GM12878 (cell line): ENCODE measurements at regions not wholly inside any gene's neighbourhood (a gene's known extent, or its start where the extent isn't known, plus 50 kb on each side); places are given as distances from the start of the nearest gene placed in this dataset.

ENCODE experiments used
- ATAC-seq: fragments of 200-7000 bp; cut with Tn5 transposase; 3 replicates; pipeline ENCODE4 v1.9.1; 2020; ENCODE audit warnings: mild to moderate bottlenecking, moderate library complexity
- BruUV-seq: library from RNA; stranded (reverse); fragments of 400-500 nt; replicated peaks from 2 replicates; lab custom pipeline; 2021; lab: Mats Ljungman, UMichigan
- CTCF ChIA-PET: fragments of 300-600 bp; sonication (Branson Sonifier 250); formaldehyde crosslinking; extraction: SDS; loops from one replicate; lab custom pipeline; 2021; ENCODE audit warnings: inconsistent platforms; lab: Yijun Ruan, JAX
- POLR2A ChIA-PET: fragments of 350-600 bp; formaldehyde crosslinking; extraction: SDS; loops from one replicate; lab custom pipeline; 2021; ENCODE audit warnings: inconsistent platforms; lab: Charles Lee
- RAD21 ChIA-PET: fragments of 300-600 bp; sonication (Branson Sonifier 250); formaldehyde crosslinking; loops from one replicate; lab custom pipeline; 2023; ENCODE audit warnings: antibody characterized with exemption; ENCODE audit not compliant: unreplicated experiment; lab: Charles Lee
- SMC1A ChIA-PET: fragments of 300-600 bp; sonication (Branson Sonifier 250); formaldehyde crosslinking; loops from one replicate; lab custom pipeline; 2023; ENCODE audit not compliant: unreplicated experiment, uncharacterized antibody; lab: Charles Lee
- DNase-seq: peaks from one replicate; pipeline ENCODE4 v3.0.0-alpha.2; 2011; ENCODE audit warnings: low read depth, low spot score
- FAIRE-seq: peaks from 3 replicates; lab custom pipeline; 2011; peaks lifted over from hg19 to GRCh38; lab: Jason Lieb, UNC
- H2AFZ ChIP-seq: 2 replicates; pipeline ENCODE4 v1.6.0; 2011; ENCODE audit warnings: low read depth, low read length, control low read depth; ENCODE audit not compliant: control insufficient read depth
- H3K27ac ChIP-seq: 2 replicates; pipeline ENCODE4 v1.5.1; 2011; ENCODE audit warnings: control low read depth; ENCODE audit not compliant: control insufficient read depth, insufficient read depth
- H3K27me3 ChIP-seq, 2 experiments: replicated peaks in 1 of 2; 2 replicates each; pipeline versions ENCODE4 v1.6.0 to v1.6.1; 2011; ENCODE audit warnings: low read length in 1 of 2; ENCODE audit not compliant: control insufficient read depth in 2 of 2, insufficient read depth in 2 of 2
- H3K36me3 ChIP-seq, 2 experiments: 2 replicates each; pipeline ENCODE4 v1.5.1; 2011; ENCODE audit warnings: low read length in 1 of 2; ENCODE audit not compliant: control insufficient read depth in 2 of 2, insufficient read depth in 2 of 2
- H3K4me1 ChIP-seq: 2 replicates; pipeline ENCODE4 v1.6.1; 2011; ENCODE audit warnings: mild to moderate bottlenecking, low read length, moderate library complexity, mixed read lengths; ENCODE audit not compliant: control insufficient read depth, insufficient read depth
- H3K4me2 ChIP-seq: 2 replicates; pipeline ENCODE4 v1.6.0; 2011; ENCODE audit warnings: control low read depth; ENCODE audit not compliant: control insufficient read depth, insufficient read depth
- H3K4me3 ChIP-seq: fragments of 200-600 bp; sonication (generic); 2 replicates; pipeline ENCODE4 v1.5.1; 2016
- H3K79me2 ChIP-seq: 2 replicates; pipeline ENCODE4 v1.6.0; 2011; ENCODE audit warnings: low read length; ENCODE audit not compliant: control insufficient read depth, insufficient read depth
- H3K9ac ChIP-seq: 2 replicates; pipeline ENCODE4 v1.8.0; 2011; ENCODE audit warnings: low read length, control low read depth, mixed read lengths; ENCODE audit not compliant: control insufficient read depth, insufficient read depth
- H3K9me3 ChIP-seq: replicated peaks from 3 replicates; pipeline ENCODE4 v1.5.1; 2011; ENCODE audit warnings: mild to moderate bottlenecking, low read length; ENCODE audit not compliant: control insufficient read depth, insufficient read depth
- H4K20me1 ChIP-seq: 2 replicates; pipeline ENCODE4 v1.6.0; 2011; ENCODE audit not compliant: control insufficient read depth, insufficient read depth
- BACH1 ChIP-seq: fragments of 450-650 bp; IDR thresholded peaks from 2 replicates; pipeline ENCODE4 v1.6.1; 2017; ENCODE audit warnings: mild to moderate bottlenecking, borderline replicate concordance
- EP300 ChIP-seq, 2 experiments: fragments of 150-350 bp in 1 of 2; IDR thresholded peaks; 2 replicates each; pipeline ENCODE4 v1.6.1; 2011 to 2012; ENCODE audit warnings: low read depth in 2 of 2, low read length in 2 of 2, borderline replicate concordance in 1 of 2, improper control_type of control experiment in 1 of 2, inconsistent platforms in 1 of 2; ENCODE audit not compliant: control insufficient read depth in 1 of 2
- LARP7 ChIP-seq: fragments of 450-650 bp; IDR thresholded peaks from 2 replicates; pipeline ENCODE4 v1.6.1; 2017; ENCODE audit warnings: mild to moderate bottlenecking
- MYB ChIP-seq: fragments of 150-350 bp; IDR thresholded peaks from 2 replicates; pipeline ENCODE4 v1.6.1; 2014; ENCODE audit warnings: mild to moderate bottlenecking, low read depth, low read length, borderline replicate concordance
- NFIC ChIP-seq: IDR thresholded peaks from 2 replicates; pipeline ENCODE4 v1.6.1; 2012; ENCODE audit warnings: low read depth, mild to moderate bottlenecking, inconsistent platforms, low read length, moderate library complexity
- NR2F1 ChIP-seq: fragments of 450-650 bp; conservative IDR thresholded peaks from 2 replicates; pipeline ENCODE4 v1.6.1; 2017; ENCODE audit warnings: mild to moderate bottlenecking
- SIX5 ChIP-seq: IDR thresholded peaks from 2 replicates; pipeline ENCODE4 v1.6.1; 2011; ENCODE audit warnings: mild to moderate bottlenecking, low read depth, low read length, moderate library complexity; ENCODE audit not compliant: severe bottlenecking
- SPI1 ChIP-seq: IDR thresholded peaks from 2 replicates; pipeline ENCODE4 v1.6.1; 2011; ENCODE audit warnings: low read depth, mild to moderate bottlenecking, low read length, moderate library complexity, borderline replicate concordance; ENCODE audit not compliant: insufficient read depth
- WGBS: methylation state at CpG from one replicate; pipeline ENCODE4 v1.1.6; 2016; ENCODE audit warnings: low lambda C conversion rate; ENCODE audit not compliant: insufficient replicate concordance, insufficient coverage; ENCODE audit errors: missing lambda C conversion rate; 5-methylcytosine and 5-hydroxymethylcytosine counted together
- in situ Hi-C: fragments of 300-500 bp; cut with MboI; formaldehyde crosslinking; loops from 9 replicates; pipeline ENCODE4 v1.14.3; 2018; ENCODE audit warnings: mixed read lengths
- intact Hi-C: fragments of 100-400 bp; cut with micrococcal nuclease; formaldehyde crosslinking; loops from one replicate; pipeline ENCODE4 v1.14.2; 2022; ENCODE audit not compliant: unreplicated experiment
- TF ChIP-seq, protein P1 (sequence below): IDR thresholded peaks from 2 replicates; pipeline ENCODE4 v1.6.1; 2012; ENCODE audit warnings: low read length, inconsistent platforms
- TF ChIP-seq, protein P2 (sequence below): IDR thresholded peaks from 2 replicates; pipeline ENCODE4 v1.6.1; 2011; ENCODE audit warnings: mild to moderate bottlenecking, low read depth, low read length, moderate library complexity; ENCODE audit not compliant: insufficient replicate concordance
- TF ChIP-seq, protein P3 (sequence below): fragments of 450-650 bp; formaldehyde crosslinking; IDR thresholded peaks from 2 replicates; pipeline ENCODE4 v1.4.0; 2020; ENCODE audit warnings: mild to moderate bottlenecking, moderate library complexity

DNA sequence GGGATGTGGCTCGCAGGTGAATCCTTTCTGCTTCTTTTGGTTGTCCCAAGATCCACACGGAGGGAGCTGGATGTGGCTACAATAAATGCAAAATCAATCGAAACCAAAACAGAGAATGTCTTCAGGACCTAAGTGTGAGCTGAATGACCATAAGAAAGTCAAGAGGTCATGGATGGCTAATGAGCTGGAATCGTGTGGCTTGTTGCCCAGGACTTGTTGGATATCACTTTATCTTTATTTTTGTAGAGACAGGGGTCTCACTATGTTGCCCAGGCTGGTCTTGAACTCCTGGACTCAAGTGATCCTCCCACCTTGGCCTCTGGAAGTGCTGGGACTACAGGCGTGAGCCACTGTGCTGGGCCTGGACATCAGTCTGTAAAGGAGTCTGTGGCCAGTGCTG is 326.8 kb upstream of the N4BP1 start:
- CTCF ChIA-PET: no interaction called here
- FAIRE-seq: no peak
- no TSS peak for BruUV-seq

More for the DNA sequence above, 326.8 kb upstream of the N4BP1 start:
- Histone ChIP-seq H3K4me3 (no peak overlapping the region), H3K79me2 (no peaks in the 10 kb centered on the region), H3K4me2 (no peak overlapping the region), H2AFZ (no peak overlapping the region), H3K9me3 (no peaks in the 10 kb centered on the region; the same call in 2 of the 3 replicates), H3K27ac (no peak overlapping the region), H3K9ac (no peak overlapping the region), H3K27me3 (no peaks in the 10 kb centered on the region), H3K36me3 (no peaks in the 10 kb centered on the region), H4K20me1 (no peaks in the 10 kb centered on the region), H3K4me1 (no peaks in the 10 kb centered on the region)
- in situ Hi-C loops (no loop called here), intact Hi-C loops (no loop called here)
- ChIA-PET SMC1A (interaction anchor here (0.6 kb wide), 1 partner anchor 10 kb away, joined by 3 read pairs; no protein-coding TSS in a partner anchor), RAD21 (no interaction called here), POLR2A (interaction anchor here (0.7 kb wide), 1 partner anchor 10 kb away, joined by 3 read pairs; no protein-coding TSS in a partner anchor)
- DNase-seq (no peak), ATAC-seq (no peak)
- TF ChIP-seq, protein P1, sequence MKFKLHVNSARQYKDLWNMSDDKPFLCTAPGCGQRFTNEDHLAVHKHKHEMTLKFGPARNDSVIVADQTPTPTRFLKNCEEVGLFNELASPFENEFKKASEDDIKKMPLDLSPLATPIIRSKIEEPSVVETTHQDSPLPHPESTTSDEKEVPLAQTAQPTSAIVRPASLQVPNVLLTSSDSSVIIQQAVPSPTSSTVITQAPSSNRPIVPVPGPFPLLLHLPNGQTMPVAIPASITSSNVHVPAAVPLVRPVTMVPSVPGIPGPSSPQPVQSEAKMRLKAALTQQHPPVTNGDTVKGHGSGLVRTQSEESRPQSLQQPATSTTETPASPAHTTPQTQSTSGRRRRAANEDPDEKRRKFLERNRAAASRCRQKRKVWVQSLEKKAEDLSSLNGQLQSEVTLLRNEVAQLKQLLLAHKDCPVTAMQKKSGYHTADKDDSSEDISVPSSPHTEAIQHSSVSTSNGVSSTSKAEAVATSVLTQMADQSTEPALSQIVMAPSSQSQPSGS: no peak
- no peak for TF ChIP-seq MYB
- no peak for TF ChIP-seq NFIC
- TF ChIP-seq, protein P2, sequence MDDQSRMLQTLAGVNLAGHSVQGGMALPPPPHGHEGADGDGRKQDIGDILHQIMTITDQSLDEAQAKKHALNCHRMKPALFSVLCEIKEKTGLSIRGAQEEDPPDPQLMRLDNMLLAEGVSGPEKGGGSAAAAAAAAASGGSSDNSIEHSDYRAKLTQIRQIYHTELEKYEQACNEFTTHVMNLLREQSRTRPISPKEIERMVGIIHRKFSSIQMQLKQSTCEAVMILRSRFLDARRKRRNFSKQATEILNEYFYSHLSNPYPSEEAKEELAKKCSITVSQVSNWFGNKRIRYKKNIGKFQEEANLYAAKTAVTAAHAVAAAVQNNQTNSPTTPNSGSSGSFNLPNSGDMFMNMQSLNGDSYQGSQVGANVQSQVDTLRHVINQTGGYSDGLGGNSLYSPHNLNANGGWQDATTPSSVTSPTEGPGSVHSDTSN: no peak
- no peak for TF ChIP-seq BACH1
- no peak for TF ChIP-seq NR2F1
- no peak for TF ChIP-seq LARP7
- TF ChIP-seq, protein P3, sequence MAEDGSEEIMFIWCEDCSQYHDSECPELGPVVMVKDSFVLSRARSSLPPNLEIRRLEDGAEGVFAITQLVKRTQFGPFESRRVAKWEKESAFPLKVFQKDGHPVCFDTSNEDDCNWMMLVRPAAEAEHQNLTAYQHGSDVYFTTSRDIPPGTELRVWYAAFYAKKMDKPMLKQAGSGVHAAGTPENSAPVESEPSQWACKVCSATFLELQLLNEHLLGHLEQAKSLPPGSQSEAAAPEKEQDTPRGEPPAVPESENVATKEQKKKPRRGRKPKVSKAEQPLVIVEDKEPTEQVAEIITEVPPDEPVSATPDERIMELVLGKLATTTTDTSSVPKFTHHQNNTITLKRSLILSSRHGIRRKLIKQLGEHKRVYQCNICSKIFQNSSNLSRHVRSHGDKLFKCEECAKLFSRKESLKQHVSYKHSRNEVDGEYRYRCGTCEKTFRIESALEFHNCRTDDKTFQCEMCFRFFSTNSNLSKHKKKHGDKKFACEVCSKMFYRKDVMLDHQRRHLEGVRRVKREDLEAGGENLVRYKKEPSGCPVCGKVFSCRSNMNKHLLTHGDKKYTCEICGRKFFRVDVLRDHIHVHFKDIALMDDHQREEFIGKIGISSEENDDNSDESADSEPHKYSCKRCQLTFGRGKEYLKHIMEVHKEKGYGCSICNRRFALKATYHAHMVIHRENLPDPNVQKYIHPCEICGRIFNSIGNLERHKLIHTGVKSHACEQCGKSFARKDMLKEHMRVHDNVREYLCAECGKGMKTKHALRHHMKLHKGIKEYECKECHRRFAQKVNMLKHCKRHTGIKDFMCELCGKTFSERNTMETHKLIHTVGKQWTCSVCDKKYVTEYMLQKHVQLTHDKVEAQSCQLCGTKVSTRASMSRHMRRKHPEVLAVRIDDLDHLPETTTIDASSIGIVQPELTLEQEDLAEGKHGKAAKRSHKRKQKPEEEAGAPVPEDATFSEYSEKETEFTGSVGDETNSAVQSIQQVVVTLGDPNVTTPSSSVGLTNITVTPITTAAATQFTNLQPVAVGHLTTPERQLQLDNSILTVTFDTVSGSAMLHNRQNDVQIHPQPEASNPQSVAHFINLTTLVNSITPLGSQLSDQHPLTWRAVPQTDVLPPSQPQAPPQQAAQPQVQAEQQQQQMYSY: no peak
- TF ChIP-seq SPI1: no peak
- no peak for TF ChIP-seq SIX5
- no peak for TF ChIP-seq EP300 (IDR thresholded peaks at IDR 0.05; ENCODE audit: borderline replicate concordance in 1 of 2, control insufficient read depth in 1 of 2, low read depth in 2 of 2, low read length in 2 of 2)
- WGBS: 15% methylated on average over 5 of the region's 5 CpGs
